ENCODE measurements at regions not wholly inside any gene's neighbourhood (a gene's known extent, or its start where the extent isn't known, plus 50 kb on each side); places are given as distances from the start of the nearest gene placed in this dataset.

- H3K79me2 ChIP-seq (ENCODE audit: insufficient read depth, low read length), result no peaks in the 10 kb centered on the region
- no peaks in the 10 kb centered on the region for H3K27me3 ChIP-seq (ENCODE audit: insufficient read depth, low read length)
- ATAC-seq, result no peak
- no peaks in the 10 kb centered on the region for H3K36me3 ChIP-seq (ENCODE audit: control insufficient read depth in 1 of 2, insufficient read depth in 2 of 2, low read length in 2 of 2)
- no peak overlapping the region for H3K27ac ChIP-seq (ENCODE audit: low read depth, low read length)
- no peaks in the 10 kb centered on the region for H3K4me1 ChIP-seq (ENCODE audit: control insufficient read depth in 1 of 2, insufficient read depth in 2 of 2, low read length in 2 of 2)
- TF ChIP-seq JUND (IDR thresholded peaks at IDR 0.05) (no peak), YY1 (IDR thresholded peaks at IDR 0.05; ENCODE audit: extremely low read depth, insufficient replicate concordance, low read depth, low read length) (no peak), SRF (IDR thresholded peaks at IDR 0.05; ENCODE audit: low read depth) (no peak), CBX3 (IDR thresholded peaks at IDR 0.05; ENCODE audit: low read depth) (no peak), EGR1 (IDR thresholded peaks at IDR 0.05; ENCODE audit: low read depth) (no peak), POLR2A (IDR thresholded peaks at IDR 0.05; ENCODE audit: borderline replicate concordance, extremely low read depth, insufficient read depth, insufficient read length) (no peak)
- TF ChIP-seq, protein P1, sequence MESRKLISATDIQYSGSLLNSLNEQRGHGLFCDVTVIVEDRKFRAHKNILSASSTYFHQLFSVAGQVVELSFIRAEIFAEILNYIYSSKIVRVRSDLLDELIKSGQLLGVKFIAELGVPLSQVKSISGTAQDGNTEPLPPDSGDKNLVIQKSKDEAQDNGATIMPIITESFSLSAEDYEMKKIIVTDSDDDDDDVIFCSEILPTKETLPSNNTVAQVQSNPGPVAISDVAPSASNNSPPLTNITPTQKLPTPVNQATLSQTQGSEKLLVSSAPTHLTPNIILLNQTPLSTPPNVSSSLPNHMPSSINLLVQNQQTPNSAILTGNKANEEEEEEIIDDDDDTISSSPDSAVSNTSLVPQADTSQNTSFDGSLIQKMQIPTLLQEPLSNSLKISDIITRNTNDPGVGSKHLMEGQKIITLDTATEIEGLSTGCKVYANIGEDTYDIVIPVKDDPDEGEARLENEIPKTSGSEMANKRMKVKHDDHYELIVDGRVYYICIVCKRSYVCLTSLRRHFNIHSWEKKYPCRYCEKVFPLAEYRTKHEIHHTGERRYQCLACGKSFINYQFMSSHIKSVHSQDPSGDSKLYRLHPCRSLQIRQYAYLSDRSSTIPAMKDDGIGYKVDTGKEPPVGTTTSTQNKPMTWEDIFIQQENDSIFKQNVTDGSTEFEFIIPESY (IDR thresholded peaks at IDR 0.05; ENCODE audit: extremely low read depth, insufficient replicate concordance, low read length), result no peak
- H2AFZ ChIP-seq (ENCODE audit: low read depth, low read length, poor library complexity, severe bottlenecking), result no peak overlapping the region
- ChIA-PET RAD21 (ENCODE audit: low non-redundant PET in 1 of 2, low total read pairs in 2 of 2, uncharacterized antibody in 2 of 2, unreplicated experiment in 2 of 2) (no interaction called here), POLR2A (no interaction called here), CTCF (no interaction called here)
- no peak overlapping the region for H3K4me2 ChIP-seq (ENCODE audit: low read length)
- no peaks in the 10 kb centered on the region for H3K9me2 ChIP-seq (ENCODE audit: insufficient read depth)
- no peaks in the 10 kb centered on the region for H4K20me1 ChIP-seq (ENCODE audit: insufficient read depth)
- no peaks in the 10 kb centered on the region for H3K9me3 ChIP-seq (ENCODE audit: control insufficient read depth in 1 of 2, insufficient read depth in 1 of 2, low read depth in 1 of 2, low read length in 2 of 2)
- intact Hi-C loops (cut with micrococcal nuclease), result no loop called here
- H3K9ac ChIP-seq (ENCODE audit: low read length), result no peak overlapping the region
- H3K4me3 ChIP-seq (replicated peaks in 1 of 2; ENCODE audit: low read depth in 1 of 2, low read length in 2 of 2), result no peak overlapping the region
- BruUV-seq (replicated peaks), result no TSS peak
- no peak for DNase-seq (ENCODE audit: low read depth, low spot score)
Measured at GRCh38 chr22:47600791-47601625, 838.6 kb downstream of the TBC1D22A start.

GRCh38 chr22:47600281-47600680 is 837.8 kb downstream of the TBC1D22A start:
- H3K9me2 ChIP-seq (ENCODE audit: insufficient read depth), result no peaks in the 10 kb centered on the region
- no peaks in the 10 kb centered on the region for H3K9me3 ChIP-seq (ENCODE audit: control insufficient read depth in 1 of 2, insufficient read depth in 1 of 2, low read depth in 1 of 2, low read length in 2 of 2)
- ATAC-seq (no peak), DNase-seq (ENCODE audit: low read depth, low spot score) (no peak)
- H3K27ac ChIP-seq (ENCODE audit: low read depth, low read length), result no peak overlapping the region
- ChIA-PET RAD21 (ENCODE audit: low non-redundant PET in 1 of 2, low total read pairs in 2 of 2, uncharacterized antibody in 2 of 2, unreplicated experiment in 2 of 2) (no interaction called here), POLR2A (no interaction called here), CTCF (no interaction called here)
- no peak overlapping the region for H3K9ac ChIP-seq (ENCODE audit: low read length)
- intact Hi-C loops (cut with micrococcal nuclease), result no loop called here
- no peaks in the 10 kb centered on the region for H4K20me1 ChIP-seq (ENCODE audit: insufficient read depth)
- no peaks in the 10 kb centered on the region for H3K36me3 ChIP-seq (ENCODE audit: control insufficient read depth in 1 of 2, insufficient read depth in 2 of 2, low read length in 2 of 2)
- H2AFZ ChIP-seq (ENCODE audit: low read depth, low read length, poor library complexity, severe bottlenecking), result no peak overlapping the region
- BruUV-seq (replicated peaks), result no TSS peak
- H3K4me2 ChIP-seq (ENCODE audit: low read length), result no peak overlapping the region
- H3K79me2 ChIP-seq (ENCODE audit: insufficient read depth, low read length), result no peaks in the 10 kb centered on the region
- H3K27me3 ChIP-seq (ENCODE audit: insufficient read depth, low read length), result no peaks in the 10 kb centered on the region
- H3K4me1 ChIP-seq (ENCODE audit: control insufficient read depth in 1 of 2, insufficient read depth in 2 of 2, low read length in 2 of 2), result no peaks in the 10 kb centered on the region
- H3K4me3 ChIP-seq (replicated peaks in 1 of 2; ENCODE audit: low read depth in 1 of 2, low read length in 2 of 2), result no peak overlapping the region
- TF ChIP-seq FOSL1 (IDR thresholded peaks at IDR 0.05; ENCODE audit: low read depth) (no peak), SIN3A (IDR thresholded peaks at IDR 0.05; ENCODE audit: low read depth) (no peak), JUND (IDR thresholded peaks at IDR 0.05) (no peak), CBX3 (IDR thresholded peaks at IDR 0.05; ENCODE audit: low read depth) (no peak), EZH2phosphoT487 (IDR thresholded peaks at IDR 0.05; ENCODE audit: borderline replicate concordance) (no peak), CEBPB (IDR thresholded peaks at IDR 0.05; ENCODE audit: low read depth) (no peak), SP1 (IDR thresholded peaks at IDR 0.05; ENCODE audit: low read depth) (no peak), RAD21 (IDR thresholded peaks at IDR 0.05; ENCODE audit: low read depth) (no peak), EGR1 (IDR thresholded peaks at IDR 0.05; ENCODE audit: low read depth) (no peak), ATF3 (IDR thresholded peaks at IDR 0.05) (no peak), POLR2A (IDR thresholded peaks at IDR 0.05; ENCODE audit: borderline replicate concordance, extremely low read depth, insufficient read depth, insufficient read length) (no peak), YY1 (IDR thresholded peaks at IDR 0.05; ENCODE audit: extremely low read depth, insufficient replicate concordance, low read depth, low read length) (no peak), ELF1 (IDR thresholded peaks at IDR 0.05; ENCODE audit: borderline replicate concordance, low read depth) (no peak)
- TF ChIP-seq, protein P1 (IDR thresholded peaks at IDR 0.05; ENCODE audit: extremely low read depth, insufficient replicate concordance, low read length), result no peak
- TF ChIP-seq, protein P2, sequence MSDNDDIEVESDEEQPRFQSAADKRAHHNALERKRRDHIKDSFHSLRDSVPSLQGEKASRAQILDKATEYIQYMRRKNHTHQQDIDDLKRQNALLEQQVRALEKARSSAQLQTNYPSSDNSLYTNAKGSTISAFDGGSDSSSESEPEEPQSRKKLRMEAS (IDR thresholded peaks at IDR 0.05), result no peak
